Ectodermal cell (in vitro differentiated cells): ENCODE measurements at regions not wholly inside any gene's neighbourhood (a gene's known extent, or its start where the extent isn't known, plus 50 kb on each side); places are given as distances from the start of the nearest gene placed in this dataset.

Experiments
- H3K27ac ChIP-seq: 2 replicates; pipeline ENCODE4 v1.7.0; 2013; ENCODE audit warnings: mild to moderate bottlenecking, low read depth, low read length; ENCODE audit not compliant: insufficient read depth, poor library complexity, severe bottlenecking
- H3K27me3 ChIP-seq: 2 replicates; pipeline ENCODE4 v1.7.0; 2013; ENCODE audit warnings: mild to moderate bottlenecking, low read length; ENCODE audit not compliant: insufficient read depth, control insufficient read depth, poor library complexity, severe bottlenecking
- H3K36me3 ChIP-seq: one replicate; pipeline ENCODE4 v1.7.0; 2013; ENCODE audit warnings: low read length; ENCODE audit not compliant: control insufficient read depth, insufficient read depth
- H3K4me1 ChIP-seq: one replicate; pipeline ENCODE4 v1.7.0; 2013; ENCODE audit warnings: low read length; ENCODE audit not compliant: control insufficient read depth, insufficient read depth
- H3K4me3 ChIP-seq: 2 replicates; pipeline ENCODE4 v1.7.0; 2013; ENCODE audit warnings: low read depth, low read length, control low read depth; ENCODE audit not compliant: insufficient read depth
- H3K9me3 ChIP-seq: 2 replicates; pipeline ENCODE4 v1.7.0; 2013; ENCODE audit warnings: mild to moderate bottlenecking, low read length, moderate library complexity; ENCODE audit not compliant: control insufficient read depth
- WGBS, 2 experiments: methylation state at CpG; one replicate each; pipeline ENCODE4 v1.1.7; 2013; ENCODE audit warnings: missing lambda C conversion rate in 2 of 2; 5-methylcytosine and 5-hydroxymethylcytosine counted together

- no peaks in the 10 kb centered on the region for H3K27me3 ChIP-seq
- no peaks in the 10 kb centered on the region for H3K4me1 ChIP-seq
- WGBS, 2 experiments: 75 to 92% methylated on average over 1 of the region's 1 CpG
- H3K9me3 ChIP-seq: no peaks in the 10 kb centered on the region
- no peak overlapping the region for H3K4me3 ChIP-seq
- H3K36me3 ChIP-seq: no peaks in the 10 kb centered on the region
- H3K27ac ChIP-seq: no peak overlapping the region
Observed at GRCh38 chr9:74336161-74336560, 161.0 kb upstream of the RORB start.

- no peaks in the 10 kb centered on the region for H3K27me3 ChIP-seq
- H3K4me1 ChIP-seq: no peaks in the 10 kb centered on the region
- no peak overlapping the region for H3K27ac ChIP-seq
- H3K4me3 ChIP-seq: no peak overlapping the region
- H3K36me3 ChIP-seq: no peaks in the 10 kb centered on the region
- no peaks in the 10 kb centered on the region for H3K9me3 ChIP-seq
- 87 to 92% methylated on average over 2 to 3 of the region's 3 CpGs for WGBS, 2 experiments
Observed at GRCh38 chr9:74348777-74349176, 148.4 kb upstream of the RORB start.

GRCh38 chr9:74355107-74355506, 142.0 kb upstream of the RORB start:
- Histone ChIP-seq H3K27ac (no peak overlapping the region), H3K4me1 (no peaks in the 10 kb centered on the region), H3K9me3 (no peaks in the 10 kb centered on the region), H3K36me3 (no peaks in the 10 kb centered on the region), H3K4me3 (no peak overlapping the region), H3K27me3 (no peaks in the 10 kb centered on the region)
- 90 to 100% methylated on average over 1 to 2 of the region's 2 CpGs for WGBS, 2 experiments

DNA sequence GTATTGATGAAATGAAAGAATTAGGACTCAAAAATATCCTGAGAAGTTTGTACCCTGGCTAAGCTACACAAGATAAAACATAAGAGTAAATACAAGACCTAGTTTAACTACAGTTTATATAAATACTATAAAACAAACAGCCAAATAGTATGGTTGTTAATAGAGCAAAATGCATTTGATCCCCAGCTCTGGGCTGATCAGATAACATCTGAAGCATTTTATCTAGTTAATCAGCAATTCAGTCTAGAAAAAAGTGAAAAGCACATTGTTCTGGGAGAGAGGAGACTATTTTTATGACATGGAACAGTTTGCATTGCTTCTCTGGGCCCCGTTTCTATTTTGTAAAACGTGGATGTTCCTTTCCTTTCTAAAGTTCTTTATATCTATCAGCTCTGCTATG, 139.6 kb upstream of the RORB start:
- Histone ChIP-seq H3K27me3 (no peaks in the 10 kb centered on the region), H3K9me3 (no peaks in the 10 kb centered on the region), H3K4me1 (no peaks in the 10 kb centered on the region), H3K36me3 (no peaks in the 10 kb centered on the region), H3K27ac (no peak overlapping the region), H3K4me3 (no peak overlapping the region)
- 86 to 87% methylated on average over 2 of the region's 2 CpGs for WGBS, 2 experiments

DNA sequence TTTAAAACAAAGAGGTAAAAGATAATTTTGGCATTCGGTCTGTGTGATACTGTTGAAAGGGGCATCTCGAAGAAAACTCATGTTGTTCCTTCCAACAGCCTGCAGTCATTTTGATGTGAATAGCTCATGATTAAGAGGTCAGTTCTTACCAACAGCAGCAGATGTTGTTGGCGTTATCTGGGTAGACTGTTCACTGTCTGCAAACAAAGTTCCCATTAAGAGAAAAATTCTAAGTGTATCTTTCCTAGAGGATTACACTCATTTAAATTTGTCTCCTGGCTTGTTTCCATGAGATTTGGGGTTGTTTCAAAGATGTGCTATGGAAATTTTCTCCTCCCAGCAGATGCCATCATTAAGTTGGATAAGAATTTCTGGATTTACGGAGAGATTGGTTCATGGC, 138.2 kb upstream of the RORB start:
- H3K9me3 ChIP-seq: no peaks in the 10 kb centered on the region
- H3K4me3 ChIP-seq: no peak overlapping the region
- no peaks in the 10 kb centered on the region for H3K36me3 ChIP-seq
- no peaks in the 10 kb centered on the region for H3K4me1 ChIP-seq
- no peaks in the 10 kb centered on the region for H3K27me3 ChIP-seq
- WGBS, 2 experiments: 95 to 97% methylated on average over 4 of the region's 4 CpGs
- no peak overlapping the region for H3K27ac ChIP-seq

GRCh38 chr9:74361508-74361907, 135.6 kb upstream of the RORB start:
- Histone ChIP-seq H3K36me3 (no peaks in the 10 kb centered on the region), H3K27ac (no peak overlapping the region), H3K4me1 (no peaks in the 10 kb centered on the region), H3K9me3 (no peaks in the 10 kb centered on the region), H3K27me3 (no peaks in the 10 kb centered on the region), H3K4me3 (no peak overlapping the region)
- WGBS, 2 experiments: 98 to 100% methylated on average over 1 of the region's 1 CpG

DNA sequence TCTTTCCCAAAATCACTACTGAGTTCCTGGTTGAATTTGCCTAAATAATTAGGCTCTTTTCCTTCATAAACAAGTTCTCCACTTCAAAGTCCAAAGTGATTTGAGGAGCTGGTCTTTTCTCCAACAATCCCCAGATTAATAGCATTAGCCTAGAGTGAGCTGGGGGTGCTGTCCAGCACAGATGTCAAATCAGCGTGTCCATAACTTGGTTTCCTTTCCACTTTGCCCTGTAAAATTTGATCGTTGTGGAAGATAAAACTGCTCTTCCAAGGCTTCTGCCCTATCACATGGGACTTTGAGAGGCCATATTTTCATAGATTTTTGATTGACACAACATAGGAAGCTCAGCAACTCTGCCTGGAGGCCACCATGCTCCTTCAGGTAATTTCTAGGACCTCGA, 134.7 kb upstream of the RORB start:
- 95 to 100% methylated on average over 3 of the region's 3 CpGs for WGBS, 2 experiments
- Histone ChIP-seq H3K4me1 (no peaks in the 10 kb centered on the region), H3K27ac (no peak overlapping the region), H3K9me3 (no peaks in the 10 kb centered on the region), H3K4me3 (no peak overlapping the region), H3K27me3 (no peaks in the 10 kb centered on the region), H3K36me3 (no peaks in the 10 kb centered on the region)

GRCh38 chr9:74366111-74366510, 131.0 kb upstream of the RORB start:
- Histone ChIP-seq H3K4me3 (no peak overlapping the region), H3K27ac (no peak overlapping the region), H3K36me3 (no peaks in the 10 kb centered on the region), H3K27me3 (no peaks in the 10 kb centered on the region), H3K4me1 (no peaks in the 10 kb centered on the region), H3K9me3 (no peaks in the 10 kb centered on the region)
- WGBS, 2 experiments: 93 to 96% methylated on average over 3 of the region's 3 CpGs

DNA sequence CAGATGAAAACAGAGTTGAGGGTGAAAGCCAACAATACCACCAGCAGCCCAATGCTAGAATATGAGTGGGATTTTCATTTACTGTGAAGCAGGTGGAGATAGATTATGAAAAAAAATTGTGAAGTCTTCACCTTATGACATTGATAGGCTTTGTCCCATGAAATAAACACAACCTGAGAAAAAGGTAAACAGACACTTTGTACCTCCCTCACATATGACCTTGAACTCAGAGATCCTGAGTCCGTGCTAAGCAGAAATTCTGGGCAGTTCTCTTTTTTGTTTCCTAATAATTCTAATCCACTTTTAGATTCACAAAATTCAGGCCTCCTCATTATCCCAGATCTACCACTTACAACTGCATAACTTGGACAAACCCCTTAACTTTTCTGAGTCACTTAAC, 127.3 kb upstream of the RORB start:
- WGBS, 2 experiments: 92 to 93% methylated on average over 1 of the region's 1 CpG
- H3K9me3 ChIP-seq: no peaks in the 10 kb centered on the region
- H3K4me1 ChIP-seq: no peaks in the 10 kb centered on the region
- H3K4me3 ChIP-seq: no peak overlapping the region
- no peaks in the 10 kb centered on the region for H3K27me3 ChIP-seq
- no peak overlapping the region for H3K27ac ChIP-seq
- H3K36me3 ChIP-seq: no peaks in the 10 kb centered on the region

DNA sequence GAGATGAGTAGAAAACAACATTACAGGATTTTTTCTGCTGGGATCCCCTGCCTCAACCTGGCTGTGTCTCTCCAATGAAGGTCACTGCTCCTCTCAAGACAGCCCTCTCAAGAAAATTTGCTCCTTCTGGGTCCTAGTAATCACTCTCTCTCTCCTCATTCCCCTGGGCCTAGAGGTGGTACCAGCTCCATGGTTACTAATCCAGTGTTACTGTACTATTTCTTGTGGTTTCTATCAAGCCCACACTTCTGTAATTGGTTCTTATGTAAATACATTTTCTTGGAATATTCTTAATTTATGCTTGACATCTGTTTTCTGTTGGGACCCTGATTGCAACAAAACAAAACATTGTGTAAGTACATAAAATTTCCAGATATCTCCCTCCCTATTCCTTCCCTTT, 123.8 kb upstream of the RORB start:
- no peaks in the 10 kb centered on the region for H3K36me3 ChIP-seq
- H3K4me1 ChIP-seq: no peaks in the 10 kb centered on the region
- no peak overlapping the region for H3K4me3 ChIP-seq
- H3K9me3 ChIP-seq: no peaks in the 10 kb centered on the region
- H3K27me3 ChIP-seq: no peaks in the 10 kb centered on the region
- H3K27ac ChIP-seq: no peak overlapping the region

DNA sequence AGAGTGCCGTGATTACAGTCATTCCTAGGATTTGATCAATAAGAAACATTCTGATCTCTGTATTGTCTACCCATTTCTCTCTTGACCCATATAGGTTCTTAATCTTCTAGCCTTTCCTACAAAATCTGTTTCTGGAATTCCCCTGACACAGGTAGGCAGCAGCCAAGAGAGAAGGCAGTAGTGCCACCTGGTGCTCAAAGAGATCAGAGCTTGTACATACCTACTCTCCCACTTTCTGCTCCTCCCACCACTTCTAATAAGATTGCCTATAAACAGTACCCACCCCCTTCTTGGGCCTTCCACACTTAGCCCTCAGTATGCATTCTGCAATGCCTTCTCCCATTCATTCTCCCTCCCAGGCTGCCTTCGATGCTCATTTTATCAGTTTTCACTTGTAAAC, 117.4 kb upstream of the RORB start:
- Histone ChIP-seq H3K36me3 (no peaks in the 10 kb centered on the region), H3K9me3 (no peaks in the 10 kb centered on the region), H3K4me3 (no peak overlapping the region), H3K27ac (no peak overlapping the region), H3K4me1 (no peaks in the 10 kb centered on the region), H3K27me3 (no peaks in the 10 kb centered on the region)
- 73 to 84% methylated on average over 2 of the region's 2 CpGs for WGBS, 2 experiments
